ENCODE measurements at regions not wholly inside any gene's neighbourhood (a gene's known extent, or its start where the extent isn't known, plus 50 kb on each side); places are given as distances from the start of the nearest gene placed in this dataset.

DNA sequence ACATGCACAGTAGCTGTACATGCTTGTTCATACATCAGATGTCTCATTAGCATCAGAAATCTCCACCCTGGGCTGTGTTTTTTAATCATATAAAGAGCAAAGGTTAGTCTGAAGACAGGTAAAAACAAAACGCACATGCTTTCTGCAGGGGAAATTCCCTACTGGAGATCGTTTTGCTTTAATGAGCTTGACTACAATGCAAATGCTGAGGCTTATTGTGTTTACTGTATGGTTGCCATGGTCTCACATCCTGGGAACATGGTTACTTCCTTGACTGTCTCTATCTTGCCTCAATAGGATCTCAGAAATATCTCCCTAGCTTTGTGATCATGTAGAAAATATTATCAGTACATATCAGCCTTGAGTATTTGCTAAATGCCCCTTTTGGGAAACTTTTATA lies 336.5 kb upstream of the TFPI start:
- no peak overlapping the region for H4K5ac ChIP-seq (ENCODE audit: low read depth, low read length)
- BruUV-seq (replicated peaks): no TSS peak
- no peaks in the 10 kb centered on the region for H4K20me1 ChIP-seq (ENCODE audit: insufficient read depth, low read length)
- H3K4me2 ChIP-seq (ENCODE audit: low read depth, low read length): no peak overlapping the region
- H3K27me3 ChIP-seq (ENCODE audit: control insufficient read depth, insufficient read depth, low read length): no peaks in the 10 kb centered on the region
- H2BK120ac ChIP-seq (ENCODE audit: low read depth, low read length): no peak overlapping the region
- H3K56ac ChIP-seq (ENCODE audit: extremely low read depth, insufficient read depth, low read length): no peak overlapping the region
- ChIA-PET POLR2A (ENCODE audit: unreplicated experiment) (no interaction called here), CTCF (no interaction called here)
- H2AK9ac ChIP-seq (replicated peaks; ENCODE audit: low read depth, low read length, poor library complexity): no peak overlapping the region
- no peak overlapping the region for H2AFZ ChIP-seq (replicated peaks; ENCODE audit: low read length, poor library complexity)
- no peaks in the 10 kb centered on the region for H3K4me1 ChIP-seq (ENCODE audit: control insufficient read depth, insufficient read depth, low read length)
- dilution Hi-C loops (cut with HindIII; ENCODE audit: low sequenced_read_pairs, unreplicated experiment) (no loop called here), in situ Hi-C loops (cut with MboI; ENCODE audit: low sequenced_read_pairs) (no loop called here), intact Hi-C loops (cut with micrococcal nuclease) (no loop called here)
- no peak for TF ChIP-seq POLR2A (IDR thresholded peaks at IDR 0.05; ENCODE audit: low read depth, low read length)
- TF ChIP-seq RAD21 (IDR thresholded peaks at IDR 0.05; ENCODE audit: low read length): no peak
- TF ChIP-seq RCOR1 (IDR thresholded peaks at IDR 0.05; ENCODE audit: insufficient replicate concordance, low read length): no peak
- no peak for TF ChIP-seq NFE2L2 (IDR thresholded peaks at IDR 0.05; ENCODE audit: low read depth, low read length)
- no peak for TF ChIP-seq MXI1 (IDR thresholded peaks at IDR 0.05; ENCODE audit: borderline replicate concordance, low read depth, low read length)
- no peak for TF ChIP-seq FOS (IDR thresholded peaks at IDR 0.05; ENCODE audit: low read depth, low read length)
- no peak for TF ChIP-seq SMC3 (IDR thresholded peaks at IDR 0.05; ENCODE audit: low read depth, low read length)
- TF ChIP-seq MAZ (IDR thresholded peaks at IDR 0.05; ENCODE audit: borderline replicate concordance, low read depth, low read length): no peak
- TF ChIP-seq, protein P1, sequence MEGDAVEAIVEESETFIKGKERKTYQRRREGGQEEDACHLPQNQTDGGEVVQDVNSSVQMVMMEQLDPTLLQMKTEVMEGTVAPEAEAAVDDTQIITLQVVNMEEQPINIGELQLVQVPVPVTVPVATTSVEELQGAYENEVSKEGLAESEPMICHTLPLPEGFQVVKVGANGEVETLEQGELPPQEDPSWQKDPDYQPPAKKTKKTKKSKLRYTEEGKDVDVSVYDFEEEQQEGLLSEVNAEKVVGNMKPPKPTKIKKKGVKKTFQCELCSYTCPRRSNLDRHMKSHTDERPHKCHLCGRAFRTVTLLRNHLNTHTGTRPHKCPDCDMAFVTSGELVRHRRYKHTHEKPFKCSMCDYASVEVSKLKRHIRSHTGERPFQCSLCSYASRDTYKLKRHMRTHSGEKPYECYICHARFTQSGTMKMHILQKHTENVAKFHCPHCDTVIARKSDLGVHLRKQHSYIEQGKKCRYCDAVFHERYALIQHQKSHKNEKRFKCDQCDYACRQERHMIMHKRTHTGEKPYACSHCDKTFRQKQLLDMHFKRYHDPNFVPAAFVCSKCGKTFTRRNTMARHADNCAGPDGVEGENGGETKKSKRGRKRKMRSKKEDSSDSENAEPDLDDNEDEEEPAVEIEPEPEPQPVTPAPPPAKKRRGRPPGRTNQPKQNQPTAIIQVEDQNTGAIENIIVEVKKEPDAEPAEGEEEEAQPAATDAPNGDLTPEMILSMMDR (conservative IDR thresholded peaks at IDR 0.05; ENCODE audit: low read depth, low read length): no peak
- TF ChIP-seq, protein P2, sequence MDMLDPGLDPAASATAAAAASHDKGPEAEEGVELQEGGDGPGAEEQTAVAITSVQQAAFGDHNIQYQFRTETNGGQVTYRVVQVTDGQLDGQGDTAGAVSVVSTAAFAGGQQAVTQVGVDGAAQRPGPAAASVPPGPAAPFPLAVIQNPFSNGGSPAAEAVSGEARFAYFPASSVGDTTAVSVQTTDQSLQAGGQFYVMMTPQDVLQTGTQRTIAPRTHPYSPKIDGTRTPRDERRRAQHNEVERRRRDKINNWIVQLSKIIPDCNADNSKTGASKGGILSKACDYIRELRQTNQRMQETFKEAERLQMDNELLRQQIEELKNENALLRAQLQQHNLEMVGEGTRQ (IDR thresholded peaks at IDR 0.05; ENCODE audit: low read depth, low read length): no peak
- DNase-seq (no peak), ATAC-seq (ENCODE audit: low read depth) (no peak)
- H3K23ac ChIP-seq (ENCODE audit: low read depth, low read length): no peak overlapping the region
- H2AK5ac ChIP-seq (ENCODE audit: low read depth, low read length): no peak overlapping the region
- H3K9me1 ChIP-seq (ENCODE audit: insufficient read depth, low read length): no peaks in the 10 kb centered on the region
- no peak overlapping the region for H2BK15ac ChIP-seq (ENCODE audit: low read depth, low read length)
- H3K9ac ChIP-seq (ENCODE audit: low read depth, low read length): no peak overlapping the region
- H3K18ac ChIP-seq (ENCODE audit: low read depth, low read length): no peak overlapping the region
- no peak overlapping the region for H2BK20ac ChIP-seq (ENCODE audit: low read depth, low read length)
- H2BK5ac ChIP-seq (ENCODE audit: low read depth, low read length, poor library complexity, severe bottlenecking): no peak overlapping the region
- no peaks in the 10 kb centered on the region for H3K9me3 ChIP-seq (ENCODE audit: control insufficient read depth, insufficient read depth, low read length)
- H3K14ac ChIP-seq (replicated peaks; ENCODE audit: low read depth, low read length): no peak overlapping the region
- H3K4ac ChIP-seq (ENCODE audit: low read depth, low read length): no peak overlapping the region
- H3K36me3 ChIP-seq (ENCODE audit: control insufficient read depth, insufficient read depth, low read length): no peaks in the 10 kb centered on the region
- no peak overlapping the region for H4K8ac ChIP-seq (ENCODE audit: low read depth in 2 of 2, low read length in 2 of 2)
- no CpG with 5 or more reads among the region's 2 CpGs for WGBS, 2 experiments (ENCODE audit: extremely low coverage in 2 of 2, insufficient read length in 1 of 2)
- H3K4me3 ChIP-seq (ENCODE audit: insufficient read depth, low read depth, low read length): no peak overlapping the region
- H3K27ac ChIP-seq (ENCODE audit: insufficient read depth, low read length): no peak overlapping the region
- no peak overlapping the region for H4K91ac ChIP-seq (ENCODE audit: insufficient read depth, low read depth, low read length)
- no peaks in the 10 kb centered on the region for H3K79me1 ChIP-seq (ENCODE audit: low read depth in 1 of 2, low read length in 2 of 2)
